ENCODE measurements at regions not wholly inside any gene's neighbourhood (a gene's known extent, or its start where the extent isn't known, plus 50 kb on each side); places are given as distances from the start of the nearest gene placed in this dataset.

- Histone ChIP-seq H3K27me3 (no peaks in the 10 kb centered on the region), H3K9me3 (no peaks in the 10 kb centered on the region), H3K27ac (peak overlapping the region; percentile 72 to 97 (median 93)), H3K4me3 (peak overlapping the region; percentile 35 to 73 (median 62)), H3K4me1 (peaks cover 0 to 29% (median 8%) of the 10 kb centered on the region in 12 donors), H3K36me3 (no peaks in the 10 kb centered on the region)
- peak; percentile 95 to 98 (median 97) for ATAC-seq
- TF ChIP-seq POLR2A (IDR thresholded peaks at IDR 0.05) (peak in 1 of 2 donors; percentile 50), CTCF (IDR thresholded peaks at IDR 0.05) (peak in 2 of 12 donors; percentile 6 to 7)
- intact Hi-C loops (cut with DNase I) = loop anchor here (1.0 to 10.0 kb wide), 9 partner anchors 97 to 178 kb away; partner anchors contain the start of gene ARRDC3 (in 4 of the 10)
- 2 to 3% (median 2%) methylated on average over 20 to 50 of the region's 50 CpGs for WGBS, 4 donors
- DNase-seq = peak; percentile 94 to 97 (median 95)
These were observed 102.5 kb downstream of the ARRDC3 start for GRCh38 chr5:91280362-91281269.

GRCh38 chr5:91277840-91278239 is 105.3 kb downstream of the ARRDC3 start:
- TF ChIP-seq POLR2A (IDR thresholded peaks at IDR 0.05) (no peak), CTCF (IDR thresholded peaks at IDR 0.05) (no peak)
- DNase-seq (no peak), ATAC-seq (no peak)
- Histone ChIP-seq H3K4me1 (peaks cover 0 to 20% (median 8%) of the 10 kb centered on the region in 12 donors), H3K36me3 (no peaks in the 10 kb centered on the region), H3K9me3 (no peaks in the 10 kb centered on the region), H3K27me3 (no peaks in the 10 kb centered on the region), H3K4me3 (no peak overlapping the region), H3K27ac (no peak overlapping the region)
- WGBS, 4 donors = 77 to 83% (median 81%) methylated on average over 3 of the region's 3 CpGs
- intact Hi-C loops (cut with DNase I) = no loop called here

- TF ChIP-seq CTCF (IDR thresholded peaks at IDR 0.05) (no peak), POLR2A (IDR thresholded peaks at IDR 0.05) (no peak)
- no peaks in the 10 kb centered on the region for H3K36me3 ChIP-seq
- H3K4me3 ChIP-seq = no peak overlapping the region
- H3K27me3 ChIP-seq = no peaks in the 10 kb centered on the region
- H3K9me3 ChIP-seq = no peaks in the 10 kb centered on the region
- DNase-seq = no peak
- intact Hi-C loops (cut with DNase I) = no loop called here
- peaks cover 0 to 20% (median 8%) of the 10 kb centered on the region in 12 donors for H3K4me1 ChIP-seq
- no peak overlapping the region for H3K27ac ChIP-seq
- WGBS, 4 donors = 50 to 65% (median 51%) methylated on average over 5 of the region's 5 CpGs
- ATAC-seq = no peak
These were observed 106.0 kb downstream of the ARRDC3 start for GRCh38 chr5:91277093-91277626.

- intact Hi-C loops (cut with DNase I) = no loop called here
These were observed 110.3 kb downstream of the ARRDC3 start for GRCh38 chr5:91272858-91273257.

More at GRCh38 chr5:91272858-91273257, 110.3 kb downstream of the ARRDC3 start:
- ATAC-seq (peak in 1 of 4 donors; percentile 38), DNase-seq (no peak)
- TF ChIP-seq CTCF (IDR thresholded peaks at IDR 0.05) = no peak
- no peak for TF ChIP-seq POLR2A (IDR thresholded peaks at IDR 0.05)
- Histone ChIP-seq H3K4me1 (peaks cover 0 to 3% (median 0%) of the 10 kb centered on the region in 12 donors), H3K27me3 (no peaks in the 10 kb centered on the region), H3K9me3 (no peaks in the 10 kb centered on the region), H3K4me3 (no peak overlapping the region), H3K27ac (peak overlapping the region in 1 of 12 donors; percentile 27), H3K36me3 (no peaks in the 10 kb centered on the region)
- 58 to 70% (median 60%) methylated on average over 2 of the region's 2 CpGs for WGBS, 4 donors

Data from heart left ventricle (tissue), 16 donors.